ENCODE measurements at regions not wholly inside any gene's neighbourhood (a gene's known extent, or its start where the extent isn't known, plus 50 kb on each side); places are given as distances from the start of the nearest gene placed in this dataset.
"Not testable (repeated sequence)": the region's sequence is repeated elsewhere in the genome, so short reads cannot be mapped to it uniquely, and the experiment has no call there.

DNA sequence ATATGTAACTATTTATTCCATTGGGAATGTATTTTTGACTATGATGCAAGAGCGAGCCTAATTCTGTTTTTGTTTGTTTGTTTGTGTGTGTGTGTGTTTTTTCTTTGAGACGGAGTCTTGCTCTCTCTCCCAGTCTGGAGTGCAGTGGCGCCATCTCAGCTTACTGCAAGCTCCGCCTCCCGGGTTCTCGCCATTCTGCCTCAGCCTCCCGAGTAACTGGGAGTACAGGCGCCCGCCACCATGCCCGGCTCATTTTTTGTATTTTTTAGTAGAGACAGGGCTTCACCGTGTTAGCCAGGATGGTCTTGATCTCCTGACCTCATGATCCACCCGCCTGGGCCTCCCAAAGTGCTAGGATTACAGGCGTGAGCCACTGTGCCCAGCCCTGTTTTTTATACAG lies 415.4 kb upstream of the CDIN1 start:
- TF ChIP-seq, protein P1, sequence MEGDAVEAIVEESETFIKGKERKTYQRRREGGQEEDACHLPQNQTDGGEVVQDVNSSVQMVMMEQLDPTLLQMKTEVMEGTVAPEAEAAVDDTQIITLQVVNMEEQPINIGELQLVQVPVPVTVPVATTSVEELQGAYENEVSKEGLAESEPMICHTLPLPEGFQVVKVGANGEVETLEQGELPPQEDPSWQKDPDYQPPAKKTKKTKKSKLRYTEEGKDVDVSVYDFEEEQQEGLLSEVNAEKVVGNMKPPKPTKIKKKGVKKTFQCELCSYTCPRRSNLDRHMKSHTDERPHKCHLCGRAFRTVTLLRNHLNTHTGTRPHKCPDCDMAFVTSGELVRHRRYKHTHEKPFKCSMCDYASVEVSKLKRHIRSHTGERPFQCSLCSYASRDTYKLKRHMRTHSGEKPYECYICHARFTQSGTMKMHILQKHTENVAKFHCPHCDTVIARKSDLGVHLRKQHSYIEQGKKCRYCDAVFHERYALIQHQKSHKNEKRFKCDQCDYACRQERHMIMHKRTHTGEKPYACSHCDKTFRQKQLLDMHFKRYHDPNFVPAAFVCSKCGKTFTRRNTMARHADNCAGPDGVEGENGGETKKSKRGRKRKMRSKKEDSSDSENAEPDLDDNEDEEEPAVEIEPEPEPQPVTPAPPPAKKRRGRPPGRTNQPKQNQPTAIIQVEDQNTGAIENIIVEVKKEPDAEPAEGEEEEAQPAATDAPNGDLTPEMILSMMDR (IDR thresholded peaks at IDR 0.05; ENCODE audit: insufficient read depth, low read depth, low read length) = not testable (repeated sequence)
- not testable (repeated sequence) for TF ChIP-seq EZH2 (IDR thresholded peaks at IDR 0.05; ENCODE audit: insufficient read depth, low read length)

Measured in astrocyte (in vitro differentiated cells and primary cell).